Epidermal melanocyte (primary cell): ENCODE measurements at regions not wholly inside any gene's neighbourhood (a gene's known extent, or its start where the extent isn't known, plus 50 kb on each side); places are given as distances from the start of the nearest gene placed in this dataset.

Experiments
- DNase-seq: peaks from one replicate; pipeline ENCODE4 v3.0.0; 2011; ENCODE audit warnings: low spot score; ENCODE audit not compliant: insufficient read length

DNA sequence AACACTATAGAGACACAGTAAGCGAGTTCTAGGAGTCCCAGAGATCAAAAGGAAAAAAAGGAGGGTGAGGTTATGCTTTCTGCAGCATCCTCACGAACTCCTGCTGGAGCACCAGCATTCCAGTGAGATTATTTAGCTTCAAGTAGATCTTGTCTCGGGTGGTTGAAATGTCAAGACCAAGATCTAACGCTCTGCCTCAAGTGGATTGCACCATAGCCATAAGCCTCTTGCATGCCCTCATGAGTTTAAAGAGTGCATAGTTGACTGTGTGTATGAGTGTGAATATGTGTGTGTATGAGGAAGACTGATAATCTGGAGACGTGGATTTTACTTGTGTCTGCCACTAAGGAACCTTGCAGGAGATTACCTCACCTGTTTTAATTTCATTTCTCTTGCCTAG is 335.3 kb upstream of the ADAMTSL1 start:
- DNase-seq = no peak

DNA sequence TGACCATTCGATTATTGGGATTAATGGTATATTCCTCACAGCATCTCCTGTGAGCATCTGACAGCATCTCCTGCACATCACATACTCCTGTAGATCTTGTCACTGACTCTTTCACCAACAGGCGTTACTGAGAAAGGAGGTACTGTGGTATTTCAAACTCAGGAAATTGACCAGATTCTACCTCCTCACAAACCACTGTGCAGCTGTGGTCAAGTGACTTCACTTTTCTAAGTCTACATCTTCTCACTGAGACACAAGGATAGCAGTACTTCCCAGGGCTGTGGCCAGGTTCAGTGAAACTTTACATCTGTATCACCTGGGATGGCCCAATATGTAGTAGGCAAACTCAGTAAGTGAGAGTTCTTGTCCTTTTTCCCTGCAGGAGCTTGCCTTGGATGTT is 332.3 kb upstream of the ADAMTSL1 start:
- DNase-seq = no peak

DNA sequence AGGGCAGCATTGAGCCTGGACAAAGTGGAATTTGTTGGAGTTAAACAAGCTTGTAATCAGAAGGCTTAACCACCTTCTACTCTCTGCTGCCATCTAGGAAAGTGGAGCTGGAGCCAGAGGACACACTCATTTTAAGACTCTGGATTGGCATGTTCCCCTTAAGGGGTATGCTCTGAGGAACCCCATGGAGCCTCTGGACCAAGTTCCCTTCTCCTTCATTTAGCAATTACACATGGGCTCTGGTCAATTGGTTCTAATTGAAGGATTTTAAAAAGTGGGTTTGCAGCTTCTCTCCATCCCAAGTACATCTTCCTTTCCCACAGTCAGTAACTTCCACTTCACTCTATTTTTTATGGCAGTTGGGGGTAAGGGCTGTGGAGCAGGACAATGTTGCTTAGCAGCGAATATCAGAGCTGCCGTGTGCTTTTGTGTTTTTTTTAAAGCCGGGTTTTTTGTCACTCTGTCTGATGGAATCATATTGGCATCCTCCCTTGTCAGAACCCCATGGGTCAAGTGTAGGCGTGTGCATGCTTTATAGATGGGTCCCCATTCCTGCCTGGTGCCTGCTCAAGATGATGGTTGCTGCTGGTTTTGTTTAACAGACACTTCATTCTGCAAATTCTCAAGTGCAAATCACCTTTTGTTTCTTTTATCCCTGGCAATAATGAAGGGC is 330.7 kb upstream of the ADAMTSL1 start:
- DNase-seq = no peak

DNA sequence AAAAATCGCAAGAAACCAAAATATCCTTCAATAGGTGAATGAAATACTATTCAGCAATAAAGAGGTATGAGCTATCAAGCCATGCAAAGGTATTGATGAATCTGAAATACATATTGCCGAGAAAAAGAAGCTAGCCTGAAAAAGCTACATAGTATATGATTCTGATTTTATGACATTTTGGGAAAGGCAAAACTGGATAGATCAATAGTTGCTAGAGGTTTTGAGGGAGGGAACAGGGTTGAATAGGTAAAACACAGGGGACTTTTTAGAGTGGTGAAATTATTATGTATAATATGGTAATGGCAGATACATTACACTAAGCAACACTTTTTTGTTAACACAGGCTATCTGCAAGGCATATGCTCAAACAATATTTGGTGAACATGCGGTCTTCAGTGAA is 327.6 kb upstream of the ADAMTSL1 start:
- DNase-seq = no peak

DNA sequence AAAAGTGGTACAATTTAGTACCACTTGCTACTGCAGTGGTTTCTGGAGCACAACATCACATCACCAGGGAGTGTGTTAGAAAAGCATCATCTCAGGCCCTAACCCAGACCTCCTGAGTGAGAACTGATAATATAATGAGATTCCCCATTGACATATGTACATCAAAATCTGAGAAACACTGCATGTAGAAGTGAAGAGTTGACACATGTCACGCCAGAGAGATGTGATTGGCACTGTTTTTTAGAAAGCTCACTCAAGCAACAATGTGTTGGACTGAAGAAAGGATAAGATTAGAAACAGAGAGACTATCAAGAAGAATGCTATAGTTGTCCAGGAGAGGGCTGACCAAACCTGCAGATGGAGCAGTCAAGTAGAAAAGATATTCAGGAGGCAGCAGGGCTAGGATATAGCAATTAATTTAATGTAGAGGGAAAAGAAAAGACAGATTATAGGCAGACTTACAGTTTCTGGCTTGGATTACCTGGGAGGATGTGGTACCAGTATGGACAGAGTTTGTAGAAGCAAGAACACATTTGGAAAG is 324.4 kb upstream of the ADAMTSL1 start:
- DNase-seq = no peak

DNA sequence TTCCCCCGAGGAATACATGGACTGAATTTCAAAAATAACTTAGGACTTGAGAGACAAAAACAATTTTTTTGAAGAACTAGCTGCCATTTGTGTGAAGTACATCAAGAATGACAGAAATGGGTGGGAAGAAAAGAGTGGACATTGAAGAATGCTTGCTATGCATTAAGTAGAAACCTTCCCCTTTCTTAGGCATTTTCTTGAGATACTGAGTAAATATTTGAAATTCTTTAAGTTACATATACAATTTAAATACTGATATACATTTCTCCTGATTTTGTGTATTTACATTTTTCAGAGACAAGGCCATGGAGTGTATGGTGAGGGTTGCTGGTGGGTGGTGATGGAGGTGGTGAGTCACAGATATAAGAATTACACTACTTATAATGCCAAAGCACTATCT is 319.3 kb upstream of the ADAMTSL1 start:
- DNase-seq = no peak

DNA sequence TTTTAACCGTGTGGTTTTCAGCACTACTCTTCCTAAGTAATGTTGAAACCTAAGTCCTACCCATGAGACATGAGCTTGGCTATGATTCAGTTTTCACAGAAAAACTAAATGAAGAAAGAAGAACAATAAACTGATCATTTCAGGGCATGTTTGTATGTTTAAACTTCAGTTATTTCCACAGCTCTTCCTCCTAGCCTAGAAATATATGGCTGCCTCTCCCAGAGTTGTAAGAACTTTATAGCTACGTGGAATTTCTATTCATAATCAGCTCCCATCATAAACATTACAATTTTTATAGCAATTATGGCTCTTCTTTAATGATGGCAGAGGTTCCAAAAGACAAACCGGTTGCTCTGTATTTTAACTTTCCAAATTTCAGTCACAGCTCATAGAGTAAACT is 314.7 kb upstream of the ADAMTSL1 start:
- DNase-seq = no peak

DNA sequence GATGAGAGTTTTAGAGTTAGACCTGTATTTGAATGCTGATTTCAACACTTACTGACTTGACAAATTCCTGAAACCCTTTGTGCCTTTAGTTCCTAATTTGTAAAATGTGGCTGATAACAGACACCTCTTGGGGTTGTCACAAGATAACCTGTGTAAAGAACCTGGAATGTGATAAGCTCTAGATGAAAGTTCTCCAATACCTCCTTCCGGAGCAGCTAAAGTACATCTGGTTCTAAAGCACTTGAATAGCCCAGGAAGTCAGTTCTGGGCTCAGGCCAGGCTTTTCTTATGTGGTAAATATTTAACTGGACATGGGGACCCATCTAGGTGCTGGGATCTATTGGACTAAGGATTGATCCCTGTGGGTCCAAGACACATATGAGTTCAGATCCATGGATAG is 310.8 kb upstream of the ADAMTSL1 start:
- DNase-seq = no peak

DNA sequence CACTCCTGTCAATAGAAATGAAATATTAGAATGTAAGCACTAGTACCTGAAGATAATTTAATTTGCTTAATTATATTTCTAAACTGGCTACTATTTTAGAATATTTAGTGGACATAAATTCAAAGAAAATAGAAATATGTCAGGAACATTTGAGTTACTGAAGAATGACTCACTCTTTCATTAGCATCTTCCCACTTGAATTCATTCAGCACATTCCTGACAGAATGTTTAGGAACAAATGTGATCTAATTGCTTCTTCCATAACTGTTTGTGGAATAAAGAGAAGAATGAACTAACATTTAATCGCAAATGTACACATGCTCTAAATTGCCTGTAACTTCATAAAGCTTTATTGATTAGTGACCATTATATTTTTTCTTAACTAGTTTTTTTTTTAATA is 306.2 kb upstream of the ADAMTSL1 start:
- DNase-seq = no peak

DNA sequence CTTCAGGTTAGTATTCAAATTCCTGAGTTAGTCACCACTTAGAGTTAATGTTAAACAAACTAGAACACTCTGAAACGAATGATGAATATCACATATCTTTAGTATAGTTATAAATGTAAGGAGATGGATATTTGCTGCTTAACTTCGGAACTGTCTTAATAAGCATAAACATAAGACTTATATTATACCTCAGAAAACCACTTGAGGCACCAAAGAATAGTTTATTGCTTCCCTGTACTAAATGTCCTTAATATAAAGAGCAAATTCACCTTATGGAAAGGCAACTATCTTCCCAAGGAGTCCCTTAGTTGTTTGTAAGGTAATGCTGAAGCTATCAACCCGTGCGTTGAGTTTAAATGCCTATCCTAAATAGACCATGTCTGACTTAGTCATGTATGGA is 300.0 kb upstream of the ADAMTSL1 start:
- DNase-seq = no peak

DNA sequence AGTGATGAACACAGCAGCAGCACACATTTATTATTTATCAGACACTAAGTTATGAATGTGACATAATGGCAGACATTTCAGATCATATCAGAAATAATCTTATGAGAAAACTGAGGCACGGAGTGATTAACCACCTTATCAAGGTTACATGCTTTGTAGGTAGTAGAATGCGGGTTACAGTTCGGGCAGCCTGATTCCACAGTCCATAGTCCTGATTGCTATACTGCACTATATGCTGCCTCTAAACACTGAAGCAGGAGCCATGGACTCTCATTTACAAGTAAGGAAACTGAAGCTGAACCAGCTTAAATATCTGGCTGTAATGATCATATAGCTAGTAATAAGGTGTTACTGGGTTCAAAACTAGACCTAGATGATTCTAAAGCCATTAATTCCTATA is 291.3 kb upstream of the ADAMTSL1 start:
- no peak for DNase-seq

DNA sequence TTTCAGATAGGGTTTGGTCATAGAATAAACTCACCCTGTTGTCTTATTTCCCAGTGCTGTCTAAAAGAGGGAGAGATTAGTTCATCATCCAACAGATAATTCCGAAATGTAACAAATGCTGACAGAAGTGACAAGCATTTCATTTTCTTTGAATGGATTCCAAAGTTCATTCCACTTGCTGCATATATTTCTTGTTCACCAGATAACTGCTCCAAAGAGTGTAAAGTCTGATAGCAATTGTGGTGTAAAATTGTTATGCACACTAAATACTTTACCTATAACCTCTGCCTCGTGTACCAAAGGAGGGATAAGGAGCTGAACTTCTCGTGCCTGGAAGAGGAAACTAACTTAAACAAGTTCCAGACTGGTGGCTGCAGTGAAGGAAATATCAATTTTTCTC is 290.0 kb upstream of the ADAMTSL1 start:
- DNase-seq = no peak

DNA sequence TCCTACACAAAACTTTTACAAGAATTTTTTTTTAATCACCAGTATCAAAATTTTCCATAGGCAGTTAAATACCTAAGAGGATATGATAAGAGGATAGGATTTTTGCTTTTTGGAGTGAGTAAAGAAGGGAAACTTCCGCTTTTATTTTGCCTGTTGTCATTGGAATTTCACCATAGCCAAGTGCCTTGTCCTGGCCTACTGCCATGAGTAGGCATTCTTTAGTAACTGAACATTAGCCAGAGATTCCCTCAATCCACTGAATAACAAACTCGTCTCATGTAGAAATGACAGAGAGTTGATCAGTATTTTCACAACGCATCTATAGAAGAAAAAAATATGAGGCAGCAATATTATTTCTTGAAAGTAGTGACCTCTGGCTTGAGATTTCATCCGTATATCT is 289.6 kb upstream of the ADAMTSL1 start:
- no peak for DNase-seq

DNA sequence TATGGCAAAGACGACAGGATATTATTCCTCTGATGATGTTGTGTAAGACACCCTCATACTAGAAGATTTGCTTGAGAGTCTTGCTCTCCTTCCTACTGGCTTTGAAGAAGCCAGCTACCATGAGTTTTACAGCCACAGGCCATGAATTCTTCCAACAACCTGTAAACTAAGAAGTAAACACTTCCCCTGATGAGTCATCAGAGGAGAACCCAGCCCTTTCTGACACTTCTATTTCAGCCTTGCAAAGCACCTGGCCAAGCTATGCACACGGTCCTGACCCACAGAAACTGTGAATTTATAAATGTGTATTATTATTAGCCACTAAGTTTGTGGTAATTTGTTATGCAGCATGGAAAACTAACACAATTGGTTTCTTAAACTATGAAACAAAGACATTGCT is 288.8 kb upstream of the ADAMTSL1 start:
- DNase-seq = no peak

DNA sequence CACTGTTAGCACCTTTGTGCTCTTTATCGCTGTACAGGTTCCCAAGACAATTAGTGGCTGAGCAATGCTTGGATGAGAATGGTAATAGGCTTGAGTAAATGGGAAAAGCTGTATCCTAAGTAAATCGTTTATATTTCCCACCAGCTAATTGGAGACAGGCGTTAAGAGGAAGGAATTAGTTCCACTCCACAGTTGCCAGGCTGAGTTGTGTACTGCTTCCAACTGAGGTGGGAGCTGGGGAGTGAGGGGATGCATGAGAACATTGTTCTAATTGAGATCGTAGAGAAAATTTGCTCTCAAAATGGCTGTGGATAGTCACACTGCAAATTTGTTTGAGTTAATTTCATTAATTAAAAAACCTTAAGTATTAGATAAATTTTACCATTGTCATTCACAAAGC is 285.0 kb upstream of the ADAMTSL1 start:
- DNase-seq = no peak

DNA sequence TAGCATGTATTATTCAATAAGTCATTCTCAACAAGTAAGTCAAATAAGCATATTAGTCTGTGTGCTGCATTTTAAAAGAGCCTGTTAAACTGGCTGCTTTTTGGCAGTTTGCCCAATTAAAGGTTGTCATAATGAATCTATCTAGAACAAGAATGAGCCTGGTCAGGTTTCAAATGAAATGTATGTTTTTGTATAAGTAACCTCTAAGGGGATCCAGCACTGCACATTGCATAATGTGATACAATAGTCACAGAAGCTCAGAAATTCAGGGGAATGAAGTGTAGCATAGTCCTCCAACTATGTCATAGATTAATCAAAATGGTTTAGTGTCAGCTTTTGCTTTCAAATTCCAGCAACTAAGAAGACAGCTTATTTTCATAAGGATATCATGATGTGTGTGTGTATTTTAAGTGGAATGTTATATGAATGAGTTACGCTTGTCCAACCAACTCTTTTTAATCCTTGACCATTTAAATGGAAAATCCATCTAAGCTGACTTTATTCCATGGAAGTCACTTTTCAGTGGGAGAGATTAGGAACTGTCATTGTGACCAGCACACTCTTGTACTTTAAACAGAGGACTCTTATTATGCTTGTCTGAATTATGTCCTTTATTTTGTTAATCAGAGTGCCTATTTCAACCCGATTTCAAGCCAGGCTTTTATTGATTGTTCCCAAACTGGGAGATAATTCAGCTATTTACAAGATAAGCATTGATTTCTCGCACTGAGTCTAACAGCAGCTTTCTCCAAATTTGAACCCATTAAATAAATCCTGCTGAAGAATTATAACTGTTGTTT is 283.9 kb upstream of the ADAMTSL1 start:
- DNase-seq = no peak

DNA sequence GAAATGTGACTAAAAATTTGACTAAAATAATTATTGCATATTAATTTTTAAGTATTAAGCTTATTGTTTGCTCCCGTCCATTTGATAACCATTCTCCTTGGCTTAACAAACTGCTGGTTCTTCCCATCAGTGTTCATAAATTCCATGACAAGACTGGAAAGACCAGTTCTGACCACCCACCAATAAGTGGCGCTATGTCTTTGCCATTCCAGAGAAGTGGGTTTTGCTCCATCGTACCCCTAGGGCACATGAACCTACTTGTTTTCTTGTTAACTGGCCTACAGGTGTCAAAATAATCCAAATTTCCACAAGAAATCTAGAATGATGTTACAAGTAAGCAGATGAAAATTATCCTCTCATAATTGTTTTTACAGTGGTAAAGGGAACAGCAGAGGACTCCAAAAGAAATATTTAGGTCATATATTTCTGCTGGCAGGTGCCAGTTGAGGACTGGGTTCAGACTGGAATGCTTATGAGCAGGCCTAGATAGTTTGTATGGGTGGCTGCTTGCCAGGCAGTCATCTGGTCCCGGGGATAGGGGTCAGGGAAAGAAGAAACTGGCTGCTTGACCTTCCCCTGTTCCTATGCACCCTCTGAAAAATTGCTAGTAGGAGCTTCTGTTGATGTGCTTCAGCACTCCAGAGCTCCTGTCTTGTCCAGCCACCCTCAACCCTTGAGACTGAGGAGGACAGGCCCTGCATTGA is 283.1 kb upstream of the ADAMTSL1 start:
- DNase-seq = no peak

DNA sequence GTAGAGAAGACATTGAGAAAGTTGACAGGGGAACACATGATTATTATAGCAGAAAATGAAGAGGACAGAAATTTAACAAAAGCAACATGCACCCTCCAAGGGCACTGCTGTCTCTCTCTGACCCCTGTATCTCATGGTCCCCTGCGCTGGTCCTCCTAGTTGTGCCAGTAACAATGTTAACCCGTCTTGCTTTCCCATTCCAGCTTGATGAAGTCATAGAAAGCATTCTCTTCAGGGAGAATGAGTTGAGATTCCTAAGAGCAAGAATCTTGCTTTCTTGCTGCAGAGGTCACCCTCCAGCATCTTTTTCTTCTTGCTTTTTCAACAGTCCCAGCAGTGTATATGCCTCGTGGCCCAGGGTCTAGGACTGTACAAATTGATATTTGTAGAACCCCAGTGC is 279.6 kb upstream of the ADAMTSL1 start:
- no peak for DNase-seq

DNA sequence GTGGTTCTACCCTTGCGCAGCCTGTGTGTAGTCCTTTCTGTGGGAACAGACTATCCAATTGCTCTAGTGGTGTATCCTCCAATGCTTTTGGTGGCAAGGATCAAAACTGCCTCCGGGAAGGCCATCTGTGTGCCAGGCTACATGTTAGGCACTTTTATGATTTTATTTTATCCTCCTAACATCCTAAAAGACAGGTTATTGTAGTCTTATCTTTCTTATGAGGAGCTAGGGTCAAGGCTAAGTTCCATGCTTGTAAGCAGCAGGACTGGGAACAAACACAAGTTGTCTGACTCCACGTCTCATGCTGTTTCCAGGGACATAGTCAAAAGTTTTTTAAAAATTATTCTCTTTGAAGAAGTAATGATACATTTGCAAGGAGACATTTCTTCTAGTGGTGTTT is 278.7 kb upstream of the ADAMTSL1 start:
- DNase-seq = no peak

DNA sequence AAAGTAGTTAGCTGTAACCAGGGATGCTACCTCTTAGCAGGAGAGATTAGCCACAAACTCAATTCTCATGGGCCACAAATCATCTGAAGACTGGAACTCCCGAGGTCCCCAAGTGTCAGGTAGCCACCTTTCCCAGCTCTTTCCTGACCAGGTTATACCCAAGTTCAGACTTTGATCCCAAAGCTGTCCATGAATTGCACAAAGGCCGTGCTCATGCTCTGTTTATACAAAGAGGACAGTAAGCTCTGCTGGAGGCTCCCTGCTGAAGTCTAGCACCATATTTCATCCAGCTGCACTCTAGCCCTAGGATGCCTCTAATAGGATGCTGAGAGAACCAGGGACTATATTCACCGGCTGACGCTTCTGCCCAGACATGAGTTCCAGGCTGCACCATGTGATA is 271.0 kb upstream of the ADAMTSL1 start:
- DNase-seq = no peak

DNA sequence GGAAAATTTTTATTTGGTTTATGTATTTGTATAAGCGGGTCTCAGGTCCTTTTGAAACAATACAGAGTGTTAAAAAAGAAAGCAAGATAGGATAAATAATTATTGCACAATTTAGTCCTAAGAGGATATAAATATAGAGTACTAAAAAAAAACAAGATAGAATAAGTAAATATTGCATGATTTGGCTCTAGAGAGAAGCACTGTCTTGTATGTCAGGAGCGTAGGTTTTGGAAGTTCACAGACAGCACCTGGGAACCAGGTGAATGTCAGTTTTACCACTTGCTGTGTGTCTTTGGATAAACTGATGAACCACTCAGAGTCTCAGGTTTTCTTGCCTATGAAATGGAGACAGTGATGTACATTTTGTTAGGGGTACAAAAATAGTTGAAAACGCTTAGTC is 266.2 kb upstream of the ADAMTSL1 start:
- DNase-seq = no peak
